ENCODE measurements at regions not wholly inside any gene's neighbourhood (a gene's known extent, or its start where the extent isn't known, plus 50 kb on each side); places are given as distances from the start of the nearest gene placed in this dataset.

DNA sequence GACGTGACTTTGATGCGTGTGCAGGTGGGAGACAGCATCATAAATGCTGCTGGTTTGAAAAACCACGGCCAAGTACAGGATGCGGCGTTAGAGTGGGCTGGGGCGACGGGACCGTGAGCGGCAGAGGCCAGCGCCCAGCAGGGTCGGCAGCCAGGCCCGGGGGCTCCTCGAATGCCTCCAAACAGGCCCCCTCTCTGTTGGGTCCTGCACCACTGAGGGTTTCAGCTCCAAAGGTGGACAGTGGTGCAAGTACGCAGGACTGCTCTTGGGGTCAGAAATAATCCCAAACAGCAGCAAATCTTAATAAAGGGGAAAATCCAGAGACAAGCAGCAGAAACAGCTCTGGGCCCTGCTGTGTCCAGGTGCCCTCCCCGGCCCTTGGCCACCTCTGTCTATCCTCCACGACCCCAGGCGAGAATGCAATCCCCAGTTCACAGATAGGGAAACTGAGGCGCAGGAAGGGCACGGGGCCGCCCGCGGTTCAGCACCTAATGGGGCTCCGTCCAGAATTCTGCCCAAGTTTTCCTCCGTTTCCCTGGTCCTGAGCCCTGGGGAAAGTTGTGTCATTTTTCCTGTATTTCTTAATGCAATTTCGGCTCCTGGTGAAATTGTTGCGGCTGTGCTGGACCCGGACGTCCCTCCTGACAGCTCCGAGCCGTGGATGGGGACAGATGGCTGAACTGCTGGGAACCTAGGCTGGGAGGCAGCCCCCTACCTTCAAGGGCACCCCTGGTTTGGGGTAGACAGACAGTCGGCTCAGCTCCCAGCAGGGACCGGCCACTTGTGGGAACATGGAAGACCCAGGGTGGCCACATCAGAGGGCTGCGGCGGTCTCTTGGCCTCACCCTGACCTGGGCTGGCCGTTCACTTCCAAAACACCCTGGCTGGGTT lies 97.4 kb downstream of the FOXL3 start:
- DNase-seq, result no peak

GRCh38 chr7:388023-388960 lies 98.3 kb downstream of the FOXL3 start:
- DNase-seq, result peak; percentile 68

- DNase-seq, result no peak
These were observed 99.2 kb downstream of the FOXL3 start for GRCh38 chr7:388961-389701.

DNA sequence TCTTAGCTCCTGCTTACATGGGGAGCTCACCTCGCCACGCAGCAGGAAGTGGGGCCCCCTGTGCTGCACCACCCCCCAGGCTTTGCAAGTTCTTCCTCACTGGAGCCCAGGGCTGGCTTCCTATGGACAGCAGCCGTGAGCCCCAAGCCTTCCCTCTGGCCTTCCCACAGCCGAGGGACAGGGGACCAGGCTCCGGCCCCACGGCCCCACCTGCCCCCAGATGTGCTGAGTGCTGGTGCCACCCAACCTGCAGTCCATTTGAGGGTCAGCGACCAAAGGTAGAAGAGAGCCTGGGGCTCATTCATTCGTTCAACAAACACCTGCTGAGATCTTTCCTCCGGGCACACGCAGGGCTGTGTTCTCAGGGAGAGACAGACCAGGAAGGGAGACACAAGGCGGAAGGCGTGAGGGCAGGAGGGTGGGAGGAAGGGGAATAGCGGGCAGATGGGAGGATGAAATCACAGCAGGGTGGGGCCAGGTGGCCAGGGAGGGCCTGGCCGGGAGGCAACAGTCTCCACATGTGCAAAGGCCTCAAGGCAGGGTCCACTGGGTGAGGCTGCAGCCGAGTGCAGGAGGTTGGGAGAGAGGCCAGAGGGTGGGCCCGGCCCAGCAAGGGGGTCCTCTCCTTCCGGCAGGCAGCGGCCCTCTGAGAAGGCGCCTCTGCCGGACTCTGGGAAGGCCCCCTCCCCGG lies 100.1 kb downstream of the FOXL3 start:
- DNase-seq, result no peak

- no peak for DNase-seq
These were observed 100.9 kb downstream of the FOXL3 start for GRCh38 chr7:390761-391410.

- DNase-seq, result no peak
These were observed 101.5 kb downstream of the FOXL3 start for GRCh38 chr7:391411-391951.

GRCh38 chr7:391961-392524 lies 102.1 kb downstream of the FOXL3 start:
- DNase-seq, result no peak

- DNase-seq, result no peak
These were observed 102.9 kb downstream of the FOXL3 start for GRCh38 chr7:392822-393221.

GRCh38 chr7:395643-396042 lies 105.7 kb downstream of the FOXL3 start:
- DNase-seq, result no peak

DNA sequence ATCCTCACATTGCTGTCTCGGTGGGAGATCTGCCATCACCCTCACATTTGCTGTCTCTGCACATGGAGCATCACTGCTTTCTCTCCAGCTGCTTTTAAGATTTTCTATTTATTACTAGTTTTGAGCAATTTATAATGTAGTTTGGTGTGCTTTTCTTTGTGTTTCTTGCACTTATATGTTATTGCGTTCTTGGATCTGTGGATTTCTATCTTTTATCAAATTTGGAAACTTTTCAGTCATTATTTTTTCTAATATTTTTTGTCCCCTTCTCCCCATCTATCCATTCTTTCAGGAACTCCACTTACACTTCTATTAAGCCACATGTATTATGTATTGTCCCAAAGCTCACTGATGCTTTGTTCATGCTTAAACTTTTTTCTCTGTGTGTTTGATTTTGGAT lies 108.9 kb downstream of the FOXL3 start:
- no peak for DNase-seq

DNA sequence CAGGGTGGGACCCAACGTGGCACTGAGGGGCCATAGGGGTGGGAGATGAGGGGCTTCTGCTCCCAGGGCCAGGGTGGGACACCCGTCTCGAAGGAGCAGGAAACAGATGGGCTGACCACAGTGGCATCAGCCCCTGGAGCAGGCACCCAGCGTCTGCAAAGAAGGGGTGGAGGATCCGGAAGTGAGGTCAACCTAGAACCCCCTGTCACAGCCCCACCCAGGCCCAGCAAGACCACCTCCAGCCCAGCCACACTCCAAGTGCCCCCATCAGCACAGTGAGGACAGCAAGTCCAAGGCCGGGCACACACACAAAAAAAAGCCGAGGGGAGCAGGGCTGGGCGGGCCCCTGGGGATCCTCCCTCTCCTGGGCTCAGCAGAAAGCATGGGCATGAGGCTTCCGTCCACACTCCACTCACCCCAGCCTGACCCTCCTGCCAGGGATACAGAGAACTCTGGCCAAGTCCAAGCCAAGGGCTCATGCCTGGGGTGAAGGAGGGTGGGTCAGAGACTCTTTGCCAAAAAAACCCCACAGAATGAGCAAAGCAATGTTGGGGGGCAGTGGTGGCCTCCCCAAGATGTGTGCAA lies 111.0 kb downstream of the FOXL3 start:
- DNase-seq, result no peak

GRCh38 chr7:401495-401894 lies 111.5 kb downstream of the FOXL3 start:
- no peak for DNase-seq

DNA sequence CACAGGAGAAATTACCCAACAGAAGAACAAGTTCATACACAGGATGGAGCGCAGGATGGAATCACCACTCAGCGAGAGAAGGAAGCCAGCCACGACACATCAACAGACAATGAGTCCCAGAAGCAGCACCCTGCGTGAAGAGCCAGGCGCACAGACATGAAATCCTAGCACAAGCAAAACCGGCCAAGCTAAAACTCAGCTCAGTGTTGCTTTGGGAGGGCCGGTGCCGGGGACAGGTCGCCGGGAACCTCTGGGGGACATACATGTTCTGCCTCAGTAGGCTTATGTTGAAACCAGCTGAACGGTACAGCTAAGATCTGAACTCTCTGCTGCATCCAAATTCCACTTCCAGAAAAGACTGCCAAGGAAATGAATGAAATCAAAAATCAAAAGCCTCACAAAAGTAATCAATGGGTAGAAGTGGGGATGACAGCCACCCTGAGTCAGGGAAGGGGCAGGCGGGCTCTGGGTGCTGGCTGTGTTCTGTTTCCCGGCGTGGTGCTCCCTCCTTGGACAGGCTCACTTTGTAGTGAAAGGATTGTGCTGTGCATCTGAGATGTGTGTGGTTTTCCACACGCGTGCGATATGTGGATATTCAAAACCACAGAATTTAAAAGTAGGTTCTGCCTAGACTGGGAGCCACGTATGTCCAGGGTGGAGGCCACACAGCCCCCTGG lies 114.7 kb downstream of the PDGFA start:
- no peak for DNase-seq

GRCh38 chr7:405489-406211 lies 114.0 kb downstream of the PDGFA start:
- no peak for DNase-seq

- no peak for DNase-seq
These were observed 111.7 kb downstream of the PDGFA start for GRCh38 chr7:407721-408539.

DNA sequence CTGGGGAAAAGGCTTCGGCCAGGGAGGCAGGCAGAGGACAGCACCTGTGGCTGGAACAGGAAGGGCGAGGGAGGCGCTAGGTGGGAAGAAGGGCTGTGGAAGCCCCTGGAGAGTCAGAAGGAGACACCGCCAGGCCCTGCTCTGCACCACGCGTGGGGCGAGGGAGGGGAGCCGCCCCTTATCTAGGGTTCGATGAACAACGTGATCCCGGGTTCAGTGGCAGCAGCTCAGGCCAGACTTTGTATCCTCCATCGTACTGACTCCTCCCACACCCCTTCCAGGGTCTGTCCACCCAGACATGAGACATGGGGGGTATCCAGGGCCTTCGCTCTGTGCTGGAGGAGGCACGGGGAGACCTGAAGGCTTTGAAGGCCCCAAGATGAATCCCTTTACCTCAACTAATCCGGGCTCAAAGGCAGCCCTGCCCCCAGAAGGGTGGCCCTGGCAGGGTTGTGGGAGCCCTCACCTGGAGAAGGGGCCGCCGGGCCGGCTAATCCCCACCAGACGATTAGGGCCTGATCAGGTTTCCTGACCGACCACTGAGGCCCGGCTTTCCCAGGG lies 110.8 kb downstream of the PDGFA start:
- no peak for DNase-seq

GRCh38 chr7:409339-410281 lies 110.0 kb downstream of the PDGFA start:
- DNase-seq, result peak; percentile 43

Measured in DMS79 treated with DMSO at 0.1 percent for 48 hours (cell line).